ENCODE measurements at regions not wholly inside any gene's neighbourhood (a gene's known extent, or its start where the extent isn't known, plus 50 kb on each side); places are given as distances from the start of the nearest gene placed in this dataset.

DNA sequence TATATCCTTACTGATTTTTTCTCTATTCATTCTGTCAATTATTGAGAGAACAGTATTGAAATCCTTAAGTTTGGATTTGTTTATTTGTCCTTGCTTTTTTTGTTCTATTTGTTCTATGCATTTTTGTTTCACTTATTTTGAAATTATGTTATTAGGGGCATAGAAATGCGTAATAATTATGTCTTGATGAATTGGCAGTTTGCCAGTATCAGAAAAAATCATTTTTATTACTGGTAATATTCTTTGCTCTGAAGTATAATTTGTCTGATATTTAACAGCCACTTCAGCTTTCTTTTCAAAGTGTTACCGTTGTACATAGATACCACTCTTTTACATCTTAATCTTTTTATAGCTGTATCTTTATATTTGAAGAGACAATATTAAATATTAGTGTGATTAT is 2090.9 kb upstream of the WWC1 start:
- Histone ChIP-seq H3K4me1 (ENCODE audit: control insufficient read depth in 1 of 2, insufficient read depth in 2 of 2, low read length in 2 of 2) (no peaks in the 10 kb centered on the region), H3K4me3 (ENCODE audit: low read depth, low read length) (no peak overlapping the region), H3K4me2 (ENCODE audit: low read length) (no peak overlapping the region), H3K18ac (ENCODE audit: low read length) (no peak overlapping the region), H3K27ac (ENCODE audit: low read depth, low read length) (no peak overlapping the region), H4K12ac (ENCODE audit: low read depth, low read length) (no peak overlapping the region), H4K91ac (ENCODE audit: low read depth, low read length) (no peak overlapping the region), H3K79me1 (ENCODE audit: low read length) (no peaks in the 10 kb centered on the region), H3K23ac (ENCODE audit: low read length) (no peak overlapping the region), H2BK120ac (ENCODE audit: insufficient read depth, low read length, poor library complexity) (no peak overlapping the region), H3K36me3 (ENCODE audit: control insufficient read depth in 1 of 2, insufficient read depth in 2 of 2, low read length in 2 of 2) (no peaks in the 10 kb centered on the region), H3K14ac (ENCODE audit: low read length) (no peak overlapping the region), H3K4ac (ENCODE audit: low read depth, low read length) (no peak overlapping the region), H3K27me3 (ENCODE audit: insufficient read depth, low read length) (no peaks in the 10 kb centered on the region), H3K9me3 (ENCODE audit: insufficient read depth, low read depth, low read length) (no peaks in the 10 kb centered on the region), H2AFZ (ENCODE audit: insufficient read depth, low read length, poor library complexity) (no peak overlapping the region), H4K8ac (ENCODE audit: low read depth, low read length) (no peak overlapping the region), H3K9ac (ENCODE audit: low read length) (no peak overlapping the region), H3K79me2 (ENCODE audit: control insufficient read depth, insufficient read depth, low read length, poor library complexity) (no peaks in the 10 kb centered on the region), H2BK12ac (ENCODE audit: low read length) (no peak overlapping the region), H2AK5ac (ENCODE audit: low read length) (no peak overlapping the region), H2BK5ac (ENCODE audit: low read depth, low read length, poor library complexity) (no peak overlapping the region)
- no CpG with 5 or more reads among the region's 2 CpGs for WGBS (ENCODE audit: extremely low coverage, insufficient coverage, insufficient read length)
- DNase-seq: no peak

DNA sequence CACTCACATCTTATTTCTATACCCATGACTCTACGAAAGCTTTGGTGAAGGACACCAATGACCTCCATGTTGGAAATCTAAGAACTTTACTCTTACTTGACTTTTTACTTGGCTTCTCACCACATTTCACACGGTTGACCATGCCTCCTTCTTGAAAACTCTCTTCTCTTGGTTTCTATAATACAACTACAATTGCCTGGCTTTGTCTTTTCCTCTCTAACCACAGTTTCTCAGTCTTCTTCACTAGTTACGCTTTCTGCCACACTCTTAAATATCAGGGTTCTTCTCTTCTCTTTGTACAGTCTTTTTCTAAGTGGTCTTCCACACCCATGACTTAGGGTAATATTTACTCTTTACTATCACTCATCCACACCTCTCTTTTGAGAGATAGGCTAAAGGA is 2079.8 kb upstream of the WWC1 start:
- H2AK5ac ChIP-seq (ENCODE audit: low read length): no peak overlapping the region
- no peak overlapping the region for H3K27ac ChIP-seq (ENCODE audit: low read depth, low read length)
- H3K36me3 ChIP-seq (ENCODE audit: control insufficient read depth in 1 of 2, insufficient read depth in 2 of 2, low read length in 2 of 2): no peaks in the 10 kb centered on the region
- H3K4me1 ChIP-seq (ENCODE audit: control insufficient read depth in 1 of 2, insufficient read depth in 2 of 2, low read length in 2 of 2): no peaks in the 10 kb centered on the region
- H2BK120ac ChIP-seq (ENCODE audit: insufficient read depth, low read length, poor library complexity): no peak overlapping the region
- no peak overlapping the region for H2AFZ ChIP-seq (ENCODE audit: insufficient read depth, low read length, poor library complexity)
- H3K23ac ChIP-seq (ENCODE audit: low read length): no peak overlapping the region
- H3K4ac ChIP-seq (ENCODE audit: low read depth, low read length): no peak overlapping the region
- H3K79me2 ChIP-seq (ENCODE audit: control insufficient read depth, insufficient read depth, low read length, poor library complexity): no peaks in the 10 kb centered on the region
- H3K4me3 ChIP-seq (ENCODE audit: low read depth, low read length): no peak overlapping the region
- no peaks in the 10 kb centered on the region for H3K79me1 ChIP-seq (ENCODE audit: low read length)
- no peak overlapping the region for H2BK12ac ChIP-seq (ENCODE audit: low read length)
- H3K18ac ChIP-seq (ENCODE audit: low read length): no peak overlapping the region
- no peaks in the 10 kb centered on the region for H3K9me3 ChIP-seq (ENCODE audit: insufficient read depth, low read depth, low read length)
- H2BK5ac ChIP-seq (ENCODE audit: low read depth, low read length, poor library complexity): no peak overlapping the region
- no peaks in the 10 kb centered on the region for H3K27me3 ChIP-seq (ENCODE audit: insufficient read depth, low read length)
- no CpG with 5 or more reads among the region's 3 CpGs for WGBS (ENCODE audit: extremely low coverage, insufficient coverage, insufficient read length)
- no peak overlapping the region for H4K8ac ChIP-seq (ENCODE audit: low read depth, low read length)
- no peak overlapping the region for H4K12ac ChIP-seq (ENCODE audit: low read depth, low read length)
- no peak for DNase-seq
- no peak overlapping the region for H3K4me2 ChIP-seq (ENCODE audit: low read length)
- H4K91ac ChIP-seq (ENCODE audit: low read depth, low read length): no peak overlapping the region
- H3K14ac ChIP-seq (ENCODE audit: low read length): no peak overlapping the region
- H3K9ac ChIP-seq (ENCODE audit: low read length): no peak overlapping the region

GRCh38 chr5:166236327-166236726 is 2055.1 kb upstream of the WWC1 start:
- H3K9ac ChIP-seq (ENCODE audit: low read length): no peak overlapping the region
- no peak overlapping the region for H2BK12ac ChIP-seq (ENCODE audit: low read length)
- no peak overlapping the region for H3K14ac ChIP-seq (ENCODE audit: low read length)
- H3K79me2 ChIP-seq (ENCODE audit: control insufficient read depth, insufficient read depth, low read length, poor library complexity): no peaks in the 10 kb centered on the region
- no peak for DNase-seq
- H2BK5ac ChIP-seq (ENCODE audit: low read depth, low read length, poor library complexity): no peak overlapping the region
- no peak overlapping the region for H2AK5ac ChIP-seq (ENCODE audit: low read length)
- H3K36me3 ChIP-seq (ENCODE audit: control insufficient read depth in 1 of 2, insufficient read depth in 2 of 2, low read length in 2 of 2): no peaks in the 10 kb centered on the region
- no peak overlapping the region for H3K18ac ChIP-seq (ENCODE audit: low read length)
- no peak overlapping the region for H4K8ac ChIP-seq (ENCODE audit: low read depth, low read length)
- no peak overlapping the region for H3K27ac ChIP-seq (ENCODE audit: low read depth, low read length)
- H3K4ac ChIP-seq (ENCODE audit: low read depth, low read length): no peak overlapping the region
- H3K4me3 ChIP-seq (ENCODE audit: low read depth, low read length): no peak overlapping the region
- no peaks in the 10 kb centered on the region for H3K27me3 ChIP-seq (ENCODE audit: insufficient read depth, low read length)
- H3K23ac ChIP-seq (ENCODE audit: low read length): no peak overlapping the region
- H2BK120ac ChIP-seq (ENCODE audit: insufficient read depth, low read length, poor library complexity): no peak overlapping the region
- H4K12ac ChIP-seq (ENCODE audit: low read depth, low read length): no peak overlapping the region
- no peaks in the 10 kb centered on the region for H3K9me3 ChIP-seq (ENCODE audit: insufficient read depth, low read depth, low read length)
- H4K91ac ChIP-seq (ENCODE audit: low read depth, low read length): no peak overlapping the region
- WGBS (ENCODE audit: extremely low coverage, insufficient coverage, insufficient read length): no CpG with 5 or more reads among the region's 1 CpG
- H3K4me2 ChIP-seq (ENCODE audit: low read length): no peak overlapping the region
- no peaks in the 10 kb centered on the region for H3K79me1 ChIP-seq (ENCODE audit: low read length)
- no peaks in the 10 kb centered on the region for H3K4me1 ChIP-seq (ENCODE audit: control insufficient read depth in 1 of 2, insufficient read depth in 2 of 2, low read length in 2 of 2)
- H2AFZ ChIP-seq (ENCODE audit: insufficient read depth, low read length, poor library complexity): no peak overlapping the region

GRCh38 chr5:166240705-166241104 is 2050.7 kb upstream of the WWC1 start:
- H4K91ac ChIP-seq (ENCODE audit: low read depth, low read length): no peak overlapping the region
- H3K9ac ChIP-seq (ENCODE audit: low read length): no peak overlapping the region
- H3K27ac ChIP-seq (ENCODE audit: low read depth, low read length): no peak overlapping the region
- no peak overlapping the region for H2AFZ ChIP-seq (ENCODE audit: insufficient read depth, low read length, poor library complexity)
- H3K36me3 ChIP-seq (ENCODE audit: control insufficient read depth in 1 of 2, insufficient read depth in 2 of 2, low read length in 2 of 2): no peaks in the 10 kb centered on the region
- H3K4me1 ChIP-seq (ENCODE audit: control insufficient read depth in 1 of 2, insufficient read depth in 2 of 2, low read length in 2 of 2): no peaks in the 10 kb centered on the region
- H2BK12ac ChIP-seq (ENCODE audit: low read length): no peak overlapping the region
- H2BK120ac ChIP-seq (ENCODE audit: insufficient read depth, low read length, poor library complexity): no peak overlapping the region
- H3K4me2 ChIP-seq (ENCODE audit: low read length): no peak overlapping the region
- H4K8ac ChIP-seq (ENCODE audit: low read depth, low read length): no peak overlapping the region
- H3K14ac ChIP-seq (ENCODE audit: low read length): no peak overlapping the region
- no peak overlapping the region for H3K23ac ChIP-seq (ENCODE audit: low read length)
- H3K79me2 ChIP-seq (ENCODE audit: control insufficient read depth, insufficient read depth, low read length, poor library complexity): no peaks in the 10 kb centered on the region
- no CpG with 5 or more reads among the region's 2 CpGs for WGBS (ENCODE audit: extremely low coverage, insufficient coverage, insufficient read length)
- H2BK5ac ChIP-seq (ENCODE audit: low read depth, low read length, poor library complexity): no peak overlapping the region
- H3K9me3 ChIP-seq (ENCODE audit: insufficient read depth, low read depth, low read length): no peaks in the 10 kb centered on the region
- H3K79me1 ChIP-seq (ENCODE audit: low read length): no peaks in the 10 kb centered on the region
- no peak overlapping the region for H3K4ac ChIP-seq (ENCODE audit: low read depth, low read length)
- H3K4me3 ChIP-seq (ENCODE audit: low read depth, low read length): no peak overlapping the region
- DNase-seq: no peak
- H3K27me3 ChIP-seq (ENCODE audit: insufficient read depth, low read length): no peaks in the 10 kb centered on the region
- H2AK5ac ChIP-seq (ENCODE audit: low read length): no peak overlapping the region
- H3K18ac ChIP-seq (ENCODE audit: low read length): no peak overlapping the region
- no peak overlapping the region for H4K12ac ChIP-seq (ENCODE audit: low read depth, low read length)

All from trophoblast cell (in vitro differentiated cells and primary cell).